ENCODE measurements at regions not wholly inside any gene's neighbourhood (a gene's known extent, or its start where the extent isn't known, plus 50 kb on each side); places are given as distances from the start of the nearest gene placed in this dataset.
"Not testable (repeated sequence)": the region's sequence is repeated elsewhere in the genome, so short reads cannot be mapped to it uniquely, and the experiment has no call there.

DNA sequence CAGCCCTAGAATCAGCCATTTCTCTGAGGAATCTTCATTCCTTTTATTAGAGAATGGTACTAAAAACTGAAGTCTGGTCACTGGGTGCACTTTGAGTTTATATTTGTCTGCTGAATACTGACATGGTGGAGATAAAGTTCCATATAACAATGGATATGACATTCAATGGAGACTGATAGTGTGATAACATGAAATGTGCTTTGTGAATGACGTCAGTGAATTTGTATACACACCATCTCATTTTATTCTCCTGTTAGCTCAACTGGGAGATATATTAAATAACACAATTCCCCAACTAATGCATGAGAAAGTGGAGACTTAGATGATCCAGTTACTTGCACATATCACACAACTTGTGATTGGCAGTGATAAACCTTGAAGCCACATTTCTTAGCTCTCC is 446.7 kb downstream of the DOK5 start (continued):
- no peak for TF ChIP-seq KDM1A (IDR thresholded peaks at IDR 0.05; ENCODE audit: borderline replicate concordance)
- no peak for TF ChIP-seq PAX5 (IDR thresholded peaks at IDR 0.05; ENCODE audit: borderline replicate concordance, low read depth, low read length)
- TF ChIP-seq, protein P1, sequence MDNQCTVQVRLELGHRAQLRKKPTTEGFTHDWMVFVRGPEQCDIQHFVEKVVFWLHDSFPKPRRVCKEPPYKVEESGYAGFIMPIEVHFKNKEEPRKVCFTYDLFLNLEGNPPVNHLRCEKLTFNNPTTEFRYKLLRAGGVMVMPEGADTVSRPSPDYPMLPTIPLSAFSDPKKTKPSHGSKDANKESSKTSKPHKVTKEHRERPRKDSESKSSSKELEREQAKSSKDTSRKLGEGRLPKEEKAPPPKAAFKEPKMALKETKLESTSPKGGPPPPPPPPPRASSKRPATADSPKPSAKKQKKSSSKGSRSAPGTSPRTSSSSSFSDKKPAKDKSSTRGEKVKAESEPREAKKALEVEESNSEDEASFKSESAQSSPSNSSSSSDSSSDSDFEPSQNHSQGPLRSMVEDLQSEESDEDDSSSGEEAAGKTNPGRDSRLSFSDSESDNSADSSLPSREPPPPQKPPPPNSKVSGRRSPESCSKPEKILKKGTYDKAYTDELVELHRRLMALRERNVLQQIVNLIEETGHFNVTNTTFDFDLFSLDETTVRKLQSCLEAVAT (IDR thresholded peaks at IDR 0.05), result no peak

DNA sequence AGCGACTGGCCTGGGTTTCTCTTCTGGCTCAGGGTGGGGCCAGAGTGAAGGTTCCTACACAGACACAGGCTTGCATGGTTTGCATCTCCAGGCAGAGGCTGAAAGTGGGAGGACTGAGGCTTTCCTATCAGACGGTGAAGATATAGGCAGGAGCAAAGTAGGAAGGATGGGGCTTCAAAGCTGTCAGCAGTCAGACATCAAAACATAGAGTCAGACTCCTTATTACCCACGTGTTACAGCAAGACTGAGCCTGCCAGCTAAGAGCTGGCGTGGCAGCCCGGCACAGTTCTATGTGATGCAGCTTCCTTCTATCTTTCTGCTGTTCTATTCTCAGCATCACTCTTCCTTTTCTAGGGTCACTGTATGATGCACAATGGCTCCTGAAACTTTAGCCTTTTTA is 445.1 kb downstream of the DOK5 start:
- in situ Hi-C loops (cut with MboI), result no loop called here

DNA sequence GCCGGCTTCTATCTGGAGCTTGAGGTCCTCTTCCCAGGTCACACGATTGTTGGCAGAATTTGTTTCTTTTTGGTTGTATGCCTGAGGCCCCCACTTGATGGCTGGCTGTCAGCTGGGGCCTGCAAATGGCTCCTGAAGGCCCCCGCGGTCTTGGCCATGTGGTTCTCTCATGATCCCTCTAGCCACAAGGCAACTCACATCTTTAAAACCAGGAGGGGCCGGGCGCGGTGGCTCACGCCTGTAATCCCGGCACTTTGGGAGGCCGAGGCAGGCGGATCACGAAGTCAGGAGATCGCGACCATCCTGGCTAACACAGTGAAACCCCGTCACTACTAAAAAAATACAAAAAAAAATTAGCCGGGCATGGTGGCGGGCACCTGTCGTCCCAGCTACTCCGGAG is 443.6 kb downstream of the DOK5 start:
- in situ Hi-C loops (cut with MboI); DNase-seq (ENCODE audit: low read depth, low spot score); POLR2A ChIA-PET; BruUV-seq (replicated peaks); FAIRE-seq; H4K20me1 ChIP-seq (ENCODE audit: control insufficient read depth, insufficient read depth); H3K4me3 ChIP-seq; H3K9ac ChIP-seq (ENCODE audit: control insufficient read depth, insufficient read depth, low read length); H3K79me2 ChIP-seq (ENCODE audit: control insufficient read depth, insufficient read depth, low read length); H3K27ac ChIP-seq (ENCODE audit: control insufficient read depth, insufficient read depth); ATAC-seq; H3K27me3 ChIP-seq (replicated peaks in 1 of 2; ENCODE audit: control insufficient read depth in 2 of 2, insufficient read depth in 2 of 2, low read length in 1 of 2); H3K4me1 ChIP-seq (ENCODE audit: control insufficient read depth, insufficient read depth, low read length); CTCF ChIA-PET; SMC1A ChIA-PET (ENCODE audit: uncharacterized antibody, unreplicated experiment); RAD21 ChIA-PET (ENCODE audit: unreplicated experiment); H3K9me3 ChIP-seq (replicated peaks; ENCODE audit: control insufficient read depth, insufficient read depth, low read length); intact Hi-C loops (cut with micrococcal nuclease; ENCODE audit: unreplicated experiment); H3K36me3 ChIP-seq (ENCODE audit: control insufficient read depth in 2 of 2, insufficient read depth in 2 of 2, low read length in 1 of 2); H2AFZ ChIP-seq (ENCODE audit: control insufficient read depth, low read depth, low read length); H3K4me2 ChIP-seq (ENCODE audit: control insufficient read depth, insufficient read depth): not testable (repeated sequence)
- 62% methylated on average over 19 of the region's 19 CpGs for WGBS (ENCODE audit: insufficient coverage, insufficient replicate concordance, low lambda C conversion rate, missing lambda C conversion rate)

More for the DNA sequence above, 445.1 kb downstream of the DOK5 start:
- SMC1A ChIA-PET (ENCODE audit: uncharacterized antibody, unreplicated experiment), result interaction anchor here (1.7 kb wide), 1 partner anchor 12 kb away, joined by 4 read pairs; no protein-coding TSS in a partner anchor
- no peaks in the 10 kb centered on the region for H4K20me1 ChIP-seq (ENCODE audit: control insufficient read depth, insufficient read depth)
- no peak overlapping the region for H3K9ac ChIP-seq (ENCODE audit: control insufficient read depth, insufficient read depth, low read length)
- FAIRE-seq (no peak), DNase-seq (ENCODE audit: low read depth, low spot score) (no peak), ATAC-seq (no peak)
- POLR2A ChIA-PET, result no interaction called here
- H3K79me2 ChIP-seq (ENCODE audit: control insufficient read depth, insufficient read depth, low read length), result no peaks in the 10 kb centered on the region
- TF ChIP-seq NFXL1 (IDR thresholded peaks at IDR 0.05; ENCODE audit: borderline replicate concordance) (0 out of 2 replicates have a peak, but pooled peaks have one; percentile 14), SIN3A (IDR thresholded peaks at IDR 0.05; ENCODE audit: low read depth, low read length) (no peak)
- H3K27ac ChIP-seq (ENCODE audit: control insufficient read depth, insufficient read depth), result no peak overlapping the region
- CTCF ChIA-PET, result no interaction called here
- H3K27me3 ChIP-seq (replicated peaks in 1 of 2; ENCODE audit: control insufficient read depth in 2 of 2, insufficient read depth in 2 of 2, low read length in 1 of 2), result no peaks in the 10 kb centered on the region
- H3K4me2 ChIP-seq (ENCODE audit: control insufficient read depth, insufficient read depth), result no peak overlapping the region
- no peaks in the 10 kb centered on the region for H3K36me3 ChIP-seq (ENCODE audit: control insufficient read depth in 2 of 2, insufficient read depth in 2 of 2, low read length in 1 of 2)
- no peaks in the 10 kb centered on the region for H3K4me1 ChIP-seq (ENCODE audit: control insufficient read depth, insufficient read depth, low read length)
- no TSS peak for BruUV-seq (replicated peaks)
- intact Hi-C loops (cut with micrococcal nuclease; ENCODE audit: unreplicated experiment), result no loop called here
- no peak overlapping the region for H3K4me3 ChIP-seq
- 23% methylated on average over 5 of the region's 5 CpGs for WGBS (ENCODE audit: insufficient coverage, insufficient replicate concordance, low lambda C conversion rate, missing lambda C conversion rate)
- H3K9me3 ChIP-seq (replicated peaks; ENCODE audit: control insufficient read depth, insufficient read depth, low read length), result no peaks in the 10 kb centered on the region
- RAD21 ChIA-PET (ENCODE audit: unreplicated experiment), result interaction anchor here (1.0 kb wide), 1 partner anchor 166 kb away, joined by 3 read pairs; no protein-coding TSS in a partner anchor
- no peak overlapping the region for H2AFZ ChIP-seq (ENCODE audit: control insufficient read depth, low read depth, low read length)

Data from GM12878 (cell line).